ENCODE measurements at regions not wholly inside any gene's neighbourhood (a gene's known extent, or its start where the extent isn't known, plus 50 kb on each side); places are given as distances from the start of the nearest gene placed in this dataset.

- FAIRE-seq, result no peak
- TF ChIP-seq CTCF (IDR thresholded peaks at IDR 0.05; ENCODE audit: insufficient read depth, missing control alignments), result no peak
- DNase-seq (ENCODE audit: insufficient read length, low spot score), result no peak
These were observed 207.5 kb upstream of the SLC35B3 start for GRCh38 chr6:8642854-8643253.

GRCh38 chr6:8642131-8642530 is 206.8 kb upstream of the SLC35B3 start:
- TF ChIP-seq CTCF (IDR thresholded peaks at IDR 0.05; ENCODE audit: insufficient read depth, missing control alignments), result no peak
- no peak for FAIRE-seq
- no peak for DNase-seq (ENCODE audit: insufficient read length, low spot score)

- no peak for TF ChIP-seq CTCF (IDR thresholded peaks at IDR 0.05; ENCODE audit: insufficient read depth, missing control alignments)
- DNase-seq (ENCODE audit: insufficient read length, low spot score) (no peak), FAIRE-seq (no peak)
These were observed 204.7 kb upstream of the SLC35B3 start for GRCh38 chr6:8639928-8640649.

GRCh38 chr6:8637896-8638597 is 202.7 kb upstream of the SLC35B3 start:
- no peak for FAIRE-seq
- TF ChIP-seq CTCF (IDR thresholded peaks at IDR 0.05; ENCODE audit: insufficient read depth, missing control alignments), result no peak
- DNase-seq (ENCODE audit: insufficient read length, low spot score), result no peak

GRCh38 chr6:8633762-8634161 is 198.4 kb upstream of the SLC35B3 start:
- DNase-seq (ENCODE audit: insufficient read length, low spot score) (no peak), FAIRE-seq (no peak)
- no peak for TF ChIP-seq CTCF (IDR thresholded peaks at IDR 0.05; ENCODE audit: insufficient read depth, missing control alignments)

- TF ChIP-seq CTCF (IDR thresholded peaks at IDR 0.05; ENCODE audit: insufficient read depth, missing control alignments), result no peak
- DNase-seq (ENCODE audit: insufficient read length, low spot score), result no peak
- no peak for FAIRE-seq
These were observed 193.4 kb upstream of the SLC35B3 start for GRCh38 chr6:8628736-8629135.

GRCh38 chr6:8628063-8628462 is 192.7 kb upstream of the SLC35B3 start:
- DNase-seq (ENCODE audit: insufficient read length, low spot score), result no peak
- FAIRE-seq, result no peak
- TF ChIP-seq CTCF (IDR thresholded peaks at IDR 0.05; ENCODE audit: insufficient read depth, missing control alignments), result no peak

Measured in D721Med (cell line).